ENCODE measurements at regions not wholly inside any gene's neighbourhood (a gene's known extent, or its start where the extent isn't known, plus 50 kb on each side); places are given as distances from the start of the nearest gene placed in this dataset.

GRCh38 chr3:182530316-182530715 lies 263.0 kb upstream of the ATP11B start:
- Mint-ChIP-seq H3K36me3 (ENCODE audit: low read depth) (no peaks in the 10 kb centered on the region), H3K9me3 (peaks cover 3% of the 10 kb centered on the region), H3K4me3 (no peak overlapping the region), H3K27ac (no peak overlapping the region), H3K4me1 (peaks cover 19% of the 10 kb centered on the region), H3K27me3 (ENCODE audit: low read depth) (no peaks in the 10 kb centered on the region)
- TF ChIP-seq, protein P1, sequence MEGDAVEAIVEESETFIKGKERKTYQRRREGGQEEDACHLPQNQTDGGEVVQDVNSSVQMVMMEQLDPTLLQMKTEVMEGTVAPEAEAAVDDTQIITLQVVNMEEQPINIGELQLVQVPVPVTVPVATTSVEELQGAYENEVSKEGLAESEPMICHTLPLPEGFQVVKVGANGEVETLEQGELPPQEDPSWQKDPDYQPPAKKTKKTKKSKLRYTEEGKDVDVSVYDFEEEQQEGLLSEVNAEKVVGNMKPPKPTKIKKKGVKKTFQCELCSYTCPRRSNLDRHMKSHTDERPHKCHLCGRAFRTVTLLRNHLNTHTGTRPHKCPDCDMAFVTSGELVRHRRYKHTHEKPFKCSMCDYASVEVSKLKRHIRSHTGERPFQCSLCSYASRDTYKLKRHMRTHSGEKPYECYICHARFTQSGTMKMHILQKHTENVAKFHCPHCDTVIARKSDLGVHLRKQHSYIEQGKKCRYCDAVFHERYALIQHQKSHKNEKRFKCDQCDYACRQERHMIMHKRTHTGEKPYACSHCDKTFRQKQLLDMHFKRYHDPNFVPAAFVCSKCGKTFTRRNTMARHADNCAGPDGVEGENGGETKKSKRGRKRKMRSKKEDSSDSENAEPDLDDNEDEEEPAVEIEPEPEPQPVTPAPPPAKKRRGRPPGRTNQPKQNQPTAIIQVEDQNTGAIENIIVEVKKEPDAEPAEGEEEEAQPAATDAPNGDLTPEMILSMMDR (IDR thresholded peaks at IDR 0.05; ENCODE audit: unreplicated experiment in 3 of 3) = no peak

- no peak overlapping the region for H3K4me3 Mint-ChIP-seq
- H3K27ac Mint-ChIP-seq = no peak overlapping the region
- no peaks in the 10 kb centered on the region for H3K36me3 Mint-ChIP-seq (ENCODE audit: low read depth)
- H3K4me1 Mint-ChIP-seq = no peaks in the 10 kb centered on the region
- H3K9me3 Mint-ChIP-seq = peaks cover 9% of the 10 kb centered on the region
- H3K27me3 Mint-ChIP-seq (ENCODE audit: low read depth) = no peaks in the 10 kb centered on the region
- TF ChIP-seq, protein P1 (IDR thresholded peaks at IDR 0.05; ENCODE audit: unreplicated experiment in 3 of 3) = no peak
Observed at GRCh38 chr3:182533394-182533793, 259.9 kb upstream of the ATP11B start.

GRCh38 chr3:182544542-182544941 lies 248.8 kb upstream of the ATP11B start:
- H3K27me3 Mint-ChIP-seq (ENCODE audit: low read depth) = no peaks in the 10 kb centered on the region
- no peak overlapping the region for H3K4me3 Mint-ChIP-seq
- H3K9me3 Mint-ChIP-seq = no peaks in the 10 kb centered on the region
- H3K4me1 Mint-ChIP-seq = no peaks in the 10 kb centered on the region
- H3K36me3 Mint-ChIP-seq (ENCODE audit: low read depth) = no peaks in the 10 kb centered on the region
- TF ChIP-seq, protein P1 (IDR thresholded peaks at IDR 0.05; ENCODE audit: unreplicated experiment in 3 of 3) = no peak
- H3K27ac Mint-ChIP-seq = no peak overlapping the region

- Mint-ChIP-seq H3K36me3 (ENCODE audit: low read depth) (peaks cover 16% of the 10 kb centered on the region), H3K27me3 (ENCODE audit: low read depth) (peaks cover 3% of the 10 kb centered on the region), H3K9me3 (peaks cover 23% of the 10 kb centered on the region), H3K4me3 (no peak overlapping the region), H3K4me1 (peaks cover 15% of the 10 kb centered on the region), H3K27ac (no peak overlapping the region)
- TF ChIP-seq, protein P1 (IDR thresholded peaks at IDR 0.05; ENCODE audit: unreplicated experiment in 3 of 3) = no peak
Observed at GRCh38 chr3:182562274-182562673, 231.0 kb upstream of the ATP11B start.

DNA sequence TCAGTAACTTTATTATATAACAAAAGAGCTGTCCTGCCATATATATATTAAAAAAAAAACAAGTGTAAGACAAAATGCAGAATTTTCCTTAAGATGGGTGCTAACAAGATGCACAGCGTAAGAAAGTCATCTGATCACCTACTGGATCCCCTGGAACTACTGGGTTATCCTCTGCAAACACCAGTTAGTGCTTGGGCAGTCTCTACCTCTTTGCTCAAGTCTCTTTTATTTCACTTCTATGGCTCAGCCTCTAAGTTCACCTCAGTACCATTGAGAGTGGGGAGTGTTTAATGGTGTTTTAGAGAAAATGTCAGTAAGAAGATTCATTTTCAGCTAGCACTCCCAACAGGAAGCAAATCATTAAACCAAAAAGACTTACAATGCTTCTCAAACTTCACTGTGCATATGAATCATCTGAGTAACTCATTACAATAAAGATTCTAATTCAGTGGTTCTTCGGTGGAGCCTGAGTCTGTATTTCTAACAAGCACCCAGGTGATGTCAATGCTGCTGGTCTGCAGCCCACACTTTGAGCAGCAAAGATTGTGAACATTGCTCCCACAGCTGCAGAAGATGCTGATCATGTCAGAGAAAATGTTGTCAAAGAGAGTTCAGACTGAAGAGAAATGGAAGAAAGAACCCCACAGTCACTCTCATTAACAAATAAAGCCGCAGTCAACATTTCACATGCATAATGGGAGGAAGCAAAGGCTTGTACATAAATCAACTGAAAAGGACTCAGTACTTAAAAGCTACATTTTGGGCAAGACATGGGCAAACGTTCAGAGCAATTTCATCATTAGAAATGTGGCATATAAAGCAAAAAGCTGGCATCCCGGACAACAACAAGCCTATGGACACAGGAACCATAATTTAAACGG lies 227.1 kb upstream of the ATP11B start:
- H3K9me3 Mint-ChIP-seq = peaks cover under 1% of the 10 kb centered on the region
- peaks cover under 1% of the 10 kb centered on the region for H3K36me3 Mint-ChIP-seq (ENCODE audit: low read depth)
- TF ChIP-seq, protein P1 (IDR thresholded peaks at IDR 0.05; ENCODE audit: unreplicated experiment in 3 of 3) = no peak
- H3K4me3 Mint-ChIP-seq = no peak overlapping the region
- peaks cover 49% of the 10 kb centered on the region for H3K4me1 Mint-ChIP-seq
- no peaks in the 10 kb centered on the region for H3K27me3 Mint-ChIP-seq (ENCODE audit: low read depth)
- peak overlapping the region; percentile 91 to 95 (median 94) for H3K27ac Mint-ChIP-seq

DNA sequence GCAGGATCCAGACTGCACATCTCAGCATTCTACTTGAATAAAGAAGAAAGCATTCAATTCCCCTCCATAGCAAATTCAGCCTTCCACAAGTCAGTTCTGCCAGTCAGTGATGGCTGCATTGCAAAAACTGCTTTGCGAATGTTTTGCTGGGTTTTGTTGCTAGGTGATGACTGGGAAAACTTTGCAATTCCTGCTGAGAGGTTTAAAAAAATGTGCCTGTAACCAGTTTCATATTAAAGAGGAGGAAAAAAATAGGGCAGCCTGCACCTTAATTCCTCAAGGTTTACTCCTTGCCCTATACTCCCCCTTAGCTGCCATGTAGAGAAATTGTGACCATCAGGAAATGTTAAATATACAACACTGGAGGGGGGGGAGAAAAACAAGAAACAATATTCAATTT lies 225.6 kb upstream of the ATP11B start:
- peak overlapping the region in 1 of 3 experiments; percentile 40 for H3K4me3 Mint-ChIP-seq

More for the DNA sequence above, 225.6 kb upstream of the ATP11B start:
- Mint-ChIP-seq H3K36me3 (ENCODE audit: low read depth) (no peaks in the 10 kb centered on the region), H3K27me3 (ENCODE audit: low read depth) (no peaks in the 10 kb centered on the region), H3K27ac (peak overlapping the region; percentile 91 to 95 (median 94)), H3K9me3 (no peaks in the 10 kb centered on the region), H3K4me1 (peaks cover 49% of the 10 kb centered on the region)
- TF ChIP-seq, protein P1 (IDR thresholded peaks at IDR 0.05; ENCODE audit: unreplicated experiment in 3 of 3) = no peak
